PFSK-1 (cell line): ENCODE measurements at regions not wholly inside any gene's neighbourhood (a gene's known extent, or its start where the extent isn't known, plus 50 kb on each side); places are given as distances from the start of the nearest gene placed in this dataset.

Experiments used
- FOXP2 ChIP-seq: optimal IDR thresholded peaks from 2 replicates; pipeline ENCODE3; 2011; ENCODE audit warnings: borderline replicate concordance, control low read depth, inconsistent platforms; ENCODE audit not compliant: insufficient read depth; ENCODE audit errors: extremely low read length, extremely low read depth
- POLR2AphosphoS5 ChIP-seq: IDR thresholded peaks from 2 replicates; pipeline ENCODE4 v1.6.1; 2012; ENCODE audit warnings: low read depth, mild to moderate bottlenecking, control low read depth, low read length, moderate library complexity
- REST ChIP-seq, 2 experiments: IDR thresholded peaks; 2 replicates each; pipeline versions ENCODE4 v1.6.1 to v1.8.0; 2011 to 2012; ENCODE audit warnings: low read depth in 2 of 2, low read length in 2 of 2, control low read depth in 1 of 2, inconsistent platforms in 1 of 2, mild to moderate bottlenecking in 1 of 2, moderate library complexity in 1 of 2; ENCODE audit not compliant: insufficient read depth in 1 of 2
- SIN3A ChIP-seq: IDR thresholded peaks from 2 replicates; pipeline ENCODE4 v1.6.1; 2012; ENCODE audit warnings: mild to moderate bottlenecking, low read length, moderate library complexity, borderline replicate concordance; ENCODE audit not compliant: insufficient read depth
- TAF1 ChIP-seq: IDR thresholded peaks from 2 replicates; pipeline ENCODE4 v1.6.1; 2012; ENCODE audit warnings: low read length, control low read depth, borderline replicate concordance; ENCODE audit not compliant: insufficient read depth

- no peak for TF ChIP-seq SIN3A
- TF ChIP-seq POLR2AphosphoS5: no peak
- no peak for TF ChIP-seq REST (IDR thresholded peaks at IDR 0.05; ENCODE audit: insufficient read depth in 1 of 2, low read depth in 2 of 2, low read length in 2 of 2)
- TF ChIP-seq TAF1: no peak
- TF ChIP-seq FOXP2: no peak
Observed at GRCh38 chr12:115213538-115214016, 529.6 kb upstream of the TBX3 start.
